ENCODE measurements at regions not wholly inside any gene's neighbourhood (a gene's known extent, or its start where the extent isn't known, plus 50 kb on each side); places are given as distances from the start of the nearest gene placed in this dataset.

GRCh38 chr13:65854431-65854830 is 1375.7 kb downstream of the PCDH9 start:
- Histone ChIP-seq H4K20me1 (no peaks in the 10 kb centered on the region), H3K4me1 (no peaks in the 10 kb centered on the region), H3K27ac (no peak overlapping the region), H3K36me3 (no peaks in the 10 kb centered on the region), H3K27me3 (no peaks in the 10 kb centered on the region), H3K4me3 (no peak overlapping the region), H3K9ac (no peak overlapping the region), H3K4me2 (no peak overlapping the region), H3K9me3 (no peaks in the 10 kb centered on the region)
- TF ChIP-seq Cebpa-rat (IDR thresholded peaks at IDR 0.05), result no peak

- H3K4me2 ChIP-seq, result no peak overlapping the region
- TF ChIP-seq Cebpa-rat (IDR thresholded peaks at IDR 0.05), result no peak
- no peaks in the 10 kb centered on the region for H3K9me3 ChIP-seq
- H3K4me3 ChIP-seq, result no peak overlapping the region
- H4K20me1 ChIP-seq, result no peaks in the 10 kb centered on the region
- no peaks in the 10 kb centered on the region for H3K36me3 ChIP-seq
- H3K27me3 ChIP-seq, result no peaks in the 10 kb centered on the region
- H3K4me1 ChIP-seq, result no peaks in the 10 kb centered on the region
- no peak overlapping the region for H3K9ac ChIP-seq
- H3K27ac ChIP-seq, result no peak overlapping the region
Measured at GRCh38 chr13:65844266-65844841, 1385.8 kb downstream of the PCDH9 start.

GRCh38 chr13:65843314-65843731 is 1386.8 kb downstream of the PCDH9 start:
- no peak overlapping the region for H3K27ac ChIP-seq
- no peak overlapping the region for H3K4me2 ChIP-seq
- H4K20me1 ChIP-seq, result no peaks in the 10 kb centered on the region
- H3K27me3 ChIP-seq, result no peaks in the 10 kb centered on the region
- H3K9me3 ChIP-seq, result no peaks in the 10 kb centered on the region
- no peak overlapping the region for H3K4me3 ChIP-seq
- H3K4me1 ChIP-seq, result no peaks in the 10 kb centered on the region
- no peak for TF ChIP-seq Cebpa-rat (IDR thresholded peaks at IDR 0.05)
- H3K36me3 ChIP-seq, result no peaks in the 10 kb centered on the region
- H3K9ac ChIP-seq, result no peak overlapping the region

- no peak overlapping the region for H3K4me2 ChIP-seq
- H4K20me1 ChIP-seq, result no peaks in the 10 kb centered on the region
- no peak for TF ChIP-seq Cebpa-rat (IDR thresholded peaks at IDR 0.05)
- no peak overlapping the region for H3K27ac ChIP-seq
- no peaks in the 10 kb centered on the region for H3K27me3 ChIP-seq
- no peaks in the 10 kb centered on the region for H3K9me3 ChIP-seq
- no peaks in the 10 kb centered on the region for H3K36me3 ChIP-seq
- no peak overlapping the region for H3K4me3 ChIP-seq
- no peak overlapping the region for H3K9ac ChIP-seq
- no peaks in the 10 kb centered on the region for H3K4me1 ChIP-seq
Measured at GRCh38 chr13:65841156-65841555, 1389.0 kb downstream of the PCDH9 start.

GRCh38 chr13:65836066-65836465 is 1394.1 kb downstream of the PCDH9 start:
- H3K4me2 ChIP-seq, result no peak overlapping the region
- H3K27me3 ChIP-seq, result no peaks in the 10 kb centered on the region
- H3K9ac ChIP-seq, result no peak overlapping the region
- no peak overlapping the region for H3K4me3 ChIP-seq
- no peaks in the 10 kb centered on the region for H3K36me3 ChIP-seq
- H3K4me1 ChIP-seq, result no peaks in the 10 kb centered on the region
- no peak for TF ChIP-seq Cebpa-rat (IDR thresholded peaks at IDR 0.05)
- H3K9me3 ChIP-seq, result no peaks in the 10 kb centered on the region
- H4K20me1 ChIP-seq, result no peaks in the 10 kb centered on the region
- no peak overlapping the region for H3K27ac ChIP-seq

GRCh38 chr13:65834897-65835296 is 1395.2 kb downstream of the PCDH9 start:
- no peaks in the 10 kb centered on the region for H3K4me1 ChIP-seq
- H3K4me2 ChIP-seq, result no peak overlapping the region
- H3K36me3 ChIP-seq, result no peaks in the 10 kb centered on the region
- no peaks in the 10 kb centered on the region for H3K27me3 ChIP-seq
- H3K9me3 ChIP-seq, result no peaks in the 10 kb centered on the region
- H3K27ac ChIP-seq, result no peak overlapping the region
- TF ChIP-seq Cebpa-rat (IDR thresholded peaks at IDR 0.05), result no peak
- no peak overlapping the region for H3K9ac ChIP-seq
- no peaks in the 10 kb centered on the region for H4K20me1 ChIP-seq
- no peak overlapping the region for H3K4me3 ChIP-seq

GRCh38 chr13:65830411-65831205 is 1399.5 kb downstream of the PCDH9 start:
- H3K9me3 ChIP-seq, result no peaks in the 10 kb centered on the region
- no peaks in the 10 kb centered on the region for H3K27me3 ChIP-seq
- no peak overlapping the region for H3K4me3 ChIP-seq
- H4K20me1 ChIP-seq, result no peaks in the 10 kb centered on the region
- no peak overlapping the region for H3K4me2 ChIP-seq
- H3K9ac ChIP-seq, result no peak overlapping the region
- no peak for TF ChIP-seq Cebpa-rat (IDR thresholded peaks at IDR 0.05)
- H3K36me3 ChIP-seq, result no peaks in the 10 kb centered on the region
- no peak overlapping the region for H3K27ac ChIP-seq
- no peaks in the 10 kb centered on the region for H3K4me1 ChIP-seq

GRCh38 chr13:65829241-65830008 is 1400.7 kb downstream of the PCDH9 start:
- Histone ChIP-seq H3K27me3 (no peaks in the 10 kb centered on the region), H3K9ac (no peak overlapping the region), H3K4me1 (no peaks in the 10 kb centered on the region), H3K36me3 (no peaks in the 10 kb centered on the region), H3K4me2 (no peak overlapping the region), H3K27ac (no peak overlapping the region), H3K9me3 (no peaks in the 10 kb centered on the region), H4K20me1 (no peaks in the 10 kb centered on the region), H3K4me3 (no peak overlapping the region)
- TF ChIP-seq Cebpa-rat (IDR thresholded peaks at IDR 0.05), result no peak

GRCh38 chr13:65826657-65827056 is 1403.5 kb downstream of the PCDH9 start:
- H4K20me1 ChIP-seq, result no peaks in the 10 kb centered on the region
- H3K9me3 ChIP-seq, result no peaks in the 10 kb centered on the region
- H3K27ac ChIP-seq, result no peak overlapping the region
- H3K9ac ChIP-seq, result no peak overlapping the region
- no peaks in the 10 kb centered on the region for H3K4me1 ChIP-seq
- H3K36me3 ChIP-seq, result no peaks in the 10 kb centered on the region
- no peak for TF ChIP-seq Cebpa-rat (IDR thresholded peaks at IDR 0.05)
- H3K4me3 ChIP-seq, result no peak overlapping the region
- H3K27me3 ChIP-seq, result no peaks in the 10 kb centered on the region
- H3K4me2 ChIP-seq, result no peak overlapping the region

- no peak overlapping the region for H3K4me3 ChIP-seq
- no peak overlapping the region for H3K4me2 ChIP-seq
- H3K9me3 ChIP-seq, result no peaks in the 10 kb centered on the region
- H3K27ac ChIP-seq, result no peak overlapping the region
- no peak overlapping the region for H3K9ac ChIP-seq
- no peaks in the 10 kb centered on the region for H3K36me3 ChIP-seq
- H4K20me1 ChIP-seq, result no peaks in the 10 kb centered on the region
- H3K4me1 ChIP-seq, result no peaks in the 10 kb centered on the region
- H3K27me3 ChIP-seq, result no peaks in the 10 kb centered on the region
- no peak for TF ChIP-seq Cebpa-rat (IDR thresholded peaks at IDR 0.05)
Measured at GRCh38 chr13:65825039-65825438, 1405.1 kb downstream of the PCDH9 start.

Measured in BLaER1 (cell line).